Hindlimb muscle (tissue), 1 donor: ENCODE measurements at regions not wholly inside any gene's neighbourhood (a gene's known extent, or its start where the extent isn't known, plus 50 kb on each side); places are given as distances from the start of the nearest gene placed in this dataset.

Source experiments
- DNase-seq: peaks from one replicate; pipeline ENCODE4 v3.0.0-alpha.2; 2013

DNA sequence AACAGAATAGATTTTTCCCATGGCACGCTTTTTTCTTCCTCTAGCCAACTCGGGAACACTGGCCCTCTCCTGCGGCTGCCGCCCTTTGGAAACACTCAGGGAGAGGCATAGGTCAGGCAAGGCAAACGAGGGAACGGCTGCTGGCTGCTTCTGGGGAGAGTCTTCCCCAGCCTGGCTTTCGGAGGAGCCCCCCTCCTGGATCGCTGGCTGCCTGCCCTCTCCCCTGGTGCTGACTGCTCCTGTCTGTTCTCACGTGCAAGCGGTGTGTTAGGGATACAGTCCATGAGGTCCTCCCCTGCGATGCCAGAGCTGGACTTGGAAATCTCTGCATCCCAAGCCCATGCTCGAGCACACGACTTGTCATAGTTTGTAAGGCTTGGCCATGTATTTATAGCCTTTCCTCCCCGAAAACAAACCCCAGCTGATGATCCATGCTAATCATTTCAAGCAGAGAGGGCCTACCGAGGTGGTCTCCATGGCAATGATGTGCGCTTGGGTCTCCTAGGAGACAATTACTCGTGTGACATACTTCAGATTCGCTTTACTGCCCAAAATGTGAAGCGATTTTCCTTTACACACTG is 315.6 kb upstream of the ATP10A start:
- no peak for DNase-seq

DNA sequence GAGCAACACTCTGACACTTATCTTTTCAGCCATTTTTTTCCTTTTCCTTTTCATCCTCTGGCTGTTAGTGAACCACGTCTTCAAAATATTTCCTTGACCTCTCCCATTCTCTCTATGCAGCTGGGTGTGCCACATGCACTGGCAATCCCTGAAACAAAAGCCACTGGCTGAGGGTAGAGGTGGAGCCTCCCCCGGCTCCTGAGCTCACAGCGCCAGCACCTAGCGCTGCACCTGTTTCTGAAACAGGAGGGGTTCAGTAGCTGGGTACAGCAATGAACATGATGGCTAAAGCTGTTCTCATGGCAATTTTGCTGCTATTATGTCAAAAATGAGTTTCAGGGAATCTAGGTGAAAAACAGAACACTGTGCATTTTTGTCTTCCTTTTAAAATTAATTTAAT is 314.7 kb upstream of the ATP10A start:
- DNase-seq: no peak

DNA sequence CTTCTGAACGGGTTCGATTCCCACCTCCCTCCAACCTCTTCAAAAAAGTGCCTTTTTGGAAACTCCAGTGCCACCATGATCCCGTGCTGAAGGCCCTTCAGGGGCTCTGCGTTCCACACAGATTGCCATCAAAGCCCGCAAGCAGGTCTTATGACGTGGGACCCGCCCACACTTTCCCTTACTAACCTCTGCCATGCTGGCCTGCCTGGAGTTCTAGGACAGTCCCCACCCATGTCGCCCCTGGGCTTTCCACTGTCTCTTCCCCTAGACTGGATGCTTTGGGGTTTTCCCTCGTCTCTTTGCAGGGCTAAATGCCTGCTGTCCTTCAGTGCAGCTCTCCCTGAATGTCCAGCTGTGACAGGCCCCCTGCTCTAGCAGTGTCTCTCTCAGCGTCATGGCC is 313.7 kb upstream of the ATP10A start:
- no peak for DNase-seq

DNA sequence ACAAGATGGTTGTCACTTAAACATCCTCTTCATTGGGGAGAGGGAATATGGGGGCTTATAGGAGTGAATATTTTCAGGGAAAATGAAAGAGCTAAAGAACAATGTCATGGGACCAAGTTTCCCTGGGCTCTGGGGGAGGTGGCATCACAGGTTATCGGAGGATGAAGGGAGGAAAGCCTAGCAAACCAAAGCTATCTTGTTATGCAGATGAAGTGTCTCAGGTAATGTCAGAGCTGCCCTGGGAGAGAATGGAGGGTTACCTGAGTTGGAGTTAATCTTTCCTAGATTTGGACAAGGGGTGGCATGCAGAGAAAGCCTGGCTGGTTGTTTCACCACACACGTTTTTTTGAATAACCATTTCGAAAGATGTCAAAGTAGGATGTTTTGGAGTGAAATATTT is 308.1 kb upstream of the ATP10A start:
- no peak for DNase-seq

DNA sequence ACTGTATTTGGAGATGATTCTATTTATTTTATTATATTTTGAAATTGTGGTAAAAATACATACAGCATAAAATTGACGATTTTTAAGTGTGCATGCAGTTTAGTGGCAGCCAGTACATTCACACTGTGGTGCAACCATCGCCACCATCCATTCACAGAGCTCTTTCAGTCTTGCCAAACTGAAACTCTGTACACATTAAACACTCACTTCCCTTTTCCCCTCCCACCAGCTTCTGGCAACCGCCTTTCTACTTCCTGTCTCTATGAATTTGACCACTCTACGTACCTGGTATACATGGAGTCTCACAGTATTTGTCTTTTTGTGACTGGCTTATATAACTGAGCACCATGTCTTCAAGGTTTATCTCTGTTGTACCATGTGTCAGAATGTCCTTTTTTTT is 303.3 kb upstream of the ATP10A start:
- DNase-seq: no peak

DNA sequence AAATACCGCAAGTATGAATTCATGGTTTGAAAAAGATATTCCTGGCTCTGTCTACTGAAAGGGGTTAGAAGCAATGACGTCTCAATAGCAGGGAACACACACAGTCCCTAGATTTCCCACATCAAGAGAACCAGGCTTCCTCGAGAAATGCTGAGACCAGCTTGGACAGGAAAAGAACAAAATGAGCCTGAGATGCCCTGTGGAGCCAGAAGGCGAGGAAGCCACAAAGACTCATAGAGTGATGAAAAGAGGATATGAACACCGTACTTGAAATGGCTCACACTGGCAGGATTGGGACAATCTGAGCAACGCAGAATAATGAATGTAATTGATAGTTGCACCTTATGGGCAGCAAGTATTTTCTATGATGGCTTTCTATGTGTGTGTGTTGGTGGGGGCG is 302.4 kb upstream of the ATP10A start:
- DNase-seq: no peak

DNA sequence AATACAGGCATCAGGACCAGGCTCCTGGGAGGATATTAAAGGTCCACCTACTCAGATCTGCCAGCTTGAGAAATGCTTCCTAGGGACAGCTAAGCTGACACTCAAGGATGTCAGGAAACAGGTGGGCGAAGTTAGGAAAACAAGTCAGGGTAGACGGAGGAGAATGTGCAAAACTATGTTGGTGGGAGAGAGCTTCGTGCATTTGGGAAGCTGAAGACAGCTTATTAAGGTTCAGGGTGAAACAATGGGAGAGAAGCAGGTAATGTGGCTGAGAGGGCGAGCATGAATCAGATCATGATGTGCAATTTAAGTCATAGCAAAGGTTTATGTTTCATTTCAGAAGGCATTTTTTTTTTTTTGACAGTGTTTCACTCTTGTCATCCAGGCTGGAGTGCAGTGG is 297.2 kb upstream of the ATP10A start:
- DNase-seq: no peak

DNA sequence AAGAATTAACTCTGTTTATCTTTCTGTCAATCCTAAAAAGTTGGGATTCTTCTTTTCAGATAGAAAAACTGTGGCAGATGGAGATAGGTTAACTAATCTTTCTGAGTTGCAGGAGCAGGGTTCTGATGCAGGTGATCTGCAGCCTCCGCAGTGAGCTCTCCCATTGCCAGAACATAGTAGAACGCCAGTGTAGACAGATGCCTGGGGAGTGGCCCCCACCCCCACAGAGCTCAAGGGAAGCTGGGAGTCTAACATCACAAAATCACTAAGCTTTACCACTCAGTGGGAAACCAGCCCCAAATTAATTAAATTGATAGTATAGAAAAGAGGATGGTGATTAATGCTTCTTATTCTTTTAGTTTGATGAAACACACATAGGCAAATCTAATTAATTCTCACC is 295.0 kb upstream of the ATP10A start:
- no peak for DNase-seq

DNA sequence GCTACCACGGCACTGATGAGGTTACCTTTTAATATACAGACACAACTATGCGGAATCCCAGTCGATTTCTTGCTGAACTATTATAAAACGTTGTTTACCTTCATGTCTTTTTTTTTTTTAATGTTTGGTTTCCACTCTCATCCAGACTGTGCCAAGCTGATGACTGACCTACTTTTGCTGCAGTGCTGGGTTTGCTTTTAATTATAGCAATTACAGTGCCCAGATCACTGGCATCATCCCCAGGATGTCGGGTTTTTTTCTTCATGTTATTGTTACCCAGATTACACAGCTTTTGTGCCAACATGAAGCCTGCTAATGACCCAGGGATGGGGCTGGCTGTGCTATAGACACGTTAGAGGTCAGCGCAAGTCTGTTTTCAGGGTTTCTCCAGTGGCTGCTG is 294.0 kb upstream of the ATP10A start:
- no peak for DNase-seq

DNA sequence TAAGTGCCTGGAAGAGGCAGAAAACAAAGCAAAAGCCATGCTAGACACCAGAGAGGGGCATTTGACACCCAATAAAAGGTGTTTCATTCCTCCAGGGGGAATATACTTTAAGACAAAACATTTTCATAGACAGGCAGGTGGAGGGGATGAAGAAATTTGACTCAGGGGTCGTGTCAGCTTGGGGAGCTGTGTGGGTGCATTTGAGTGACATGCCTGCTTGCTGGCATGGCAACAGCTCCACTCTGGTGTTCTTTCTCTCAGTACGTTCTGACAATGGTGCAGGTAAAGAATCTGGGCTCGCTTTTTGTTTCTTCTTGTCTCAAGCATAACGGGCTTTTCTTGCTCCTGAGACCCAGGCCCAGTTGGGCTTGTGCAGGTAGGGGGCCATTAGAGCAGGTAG is 292.9 kb upstream of the ATP10A start:
- no peak for DNase-seq

DNA sequence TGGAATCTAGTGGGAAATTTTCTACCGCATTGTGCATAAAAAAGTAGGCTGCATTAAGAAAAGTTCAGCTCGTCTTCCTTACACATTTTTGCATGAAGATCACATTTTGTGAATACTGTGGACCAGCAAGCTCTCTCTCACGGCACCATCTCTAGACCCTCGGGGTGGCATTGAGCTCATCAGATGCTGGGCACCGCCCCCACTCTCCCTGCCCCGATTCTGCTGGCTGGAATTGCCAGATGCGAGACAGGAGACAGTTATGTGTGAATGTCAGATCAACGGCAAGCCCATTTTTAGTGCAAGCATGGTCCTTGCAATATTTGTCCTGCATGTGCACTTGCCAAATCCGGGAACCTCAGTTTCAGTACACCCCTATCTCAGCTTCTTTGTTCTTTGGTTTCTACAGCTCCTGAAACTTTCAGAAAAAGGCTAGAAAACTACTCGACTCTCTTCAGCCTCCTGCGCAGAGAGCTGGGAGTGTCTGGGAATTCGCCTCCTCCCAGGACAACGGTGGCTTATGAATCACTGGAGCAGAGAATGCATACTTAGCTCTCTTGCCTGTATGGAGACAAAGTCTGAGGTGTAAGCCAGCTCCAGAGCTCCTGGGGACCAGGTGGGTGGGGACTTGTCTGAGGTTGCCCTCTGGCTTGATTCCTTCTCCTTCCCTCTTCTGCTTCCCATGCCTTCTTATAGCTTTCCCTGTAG is 285.2 kb upstream of the ATP10A start:
- no peak for DNase-seq

DNA sequence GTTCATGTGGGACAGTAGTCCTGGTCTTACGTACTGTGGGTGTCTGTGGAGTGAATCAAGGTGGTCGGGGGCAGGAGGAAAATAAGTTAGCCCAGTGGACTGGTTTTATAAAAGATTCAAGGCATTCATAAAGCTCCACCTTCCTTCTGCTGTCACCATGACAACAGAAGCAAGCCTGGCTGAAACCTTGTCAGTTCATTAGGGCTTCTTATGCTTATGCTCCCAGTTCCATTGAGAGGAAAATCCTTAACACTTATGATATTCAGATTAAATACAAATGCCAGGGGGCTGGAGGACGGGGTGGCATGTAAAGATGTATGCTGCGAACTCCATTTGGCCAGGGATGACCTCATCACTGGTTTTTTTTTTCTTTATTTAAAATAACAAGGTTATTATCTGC is 283.1 kb upstream of the ATP10A start:
- DNase-seq: no peak

DNA sequence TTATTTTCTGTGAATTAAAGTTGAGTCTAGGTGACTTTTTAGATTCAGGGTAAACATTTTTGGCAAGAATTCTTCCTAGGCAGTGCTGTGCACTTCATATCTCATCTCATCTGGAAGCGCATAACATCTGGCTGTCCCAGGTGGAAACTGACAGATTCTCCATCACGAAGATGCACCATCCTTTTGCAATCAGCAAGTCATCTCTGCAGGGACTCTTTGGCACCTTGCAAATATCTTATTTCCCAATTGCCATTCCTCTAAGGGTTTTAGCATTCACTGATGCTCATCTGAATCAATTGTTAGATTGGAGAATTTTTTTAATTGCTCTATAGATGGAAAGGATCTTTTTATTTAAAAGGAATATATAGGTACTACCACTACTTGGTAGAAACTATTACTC is 282.7 kb upstream of the ATP10A start:
- DNase-seq: no peak

DNA sequence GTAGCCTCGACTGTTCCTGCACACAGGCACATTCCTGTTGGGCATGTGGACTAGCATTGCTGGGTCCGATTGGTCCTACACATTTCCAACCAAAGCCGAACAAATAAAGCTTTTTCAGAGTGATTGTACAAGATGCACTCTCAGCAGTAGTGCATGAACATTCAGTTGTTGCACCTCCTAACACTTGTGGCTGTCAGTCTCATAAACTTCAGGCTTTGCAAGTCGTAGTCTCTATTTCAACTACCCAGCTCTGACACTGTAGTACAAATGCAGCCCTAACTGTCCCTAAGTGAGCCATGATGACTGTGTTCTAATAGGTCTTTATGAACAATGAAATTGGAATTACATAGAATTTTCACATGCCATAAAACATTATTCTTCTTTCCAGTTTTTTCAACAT is 281.7 kb upstream of the ATP10A start:
- DNase-seq: no peak

DNA sequence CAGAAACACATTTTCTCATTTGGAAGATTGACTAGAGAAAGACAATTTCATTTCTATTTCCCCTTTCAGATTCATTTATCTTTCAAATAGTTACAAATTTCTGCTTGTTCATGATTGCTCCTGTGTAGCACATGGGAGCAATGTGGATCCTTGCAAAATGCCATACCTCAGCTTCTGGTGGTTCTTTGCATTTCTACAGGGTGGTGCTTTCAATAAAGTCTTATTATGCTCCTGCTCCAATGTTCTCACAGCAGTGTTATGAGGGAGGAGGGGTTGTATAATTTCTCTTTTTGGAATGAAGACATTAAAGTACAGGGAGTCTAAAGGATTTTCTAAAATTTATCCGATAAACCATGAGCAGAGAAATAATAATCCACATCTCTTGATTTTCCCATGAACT is 280.1 kb upstream of the ATP10A start:
- DNase-seq: no peak

DNA sequence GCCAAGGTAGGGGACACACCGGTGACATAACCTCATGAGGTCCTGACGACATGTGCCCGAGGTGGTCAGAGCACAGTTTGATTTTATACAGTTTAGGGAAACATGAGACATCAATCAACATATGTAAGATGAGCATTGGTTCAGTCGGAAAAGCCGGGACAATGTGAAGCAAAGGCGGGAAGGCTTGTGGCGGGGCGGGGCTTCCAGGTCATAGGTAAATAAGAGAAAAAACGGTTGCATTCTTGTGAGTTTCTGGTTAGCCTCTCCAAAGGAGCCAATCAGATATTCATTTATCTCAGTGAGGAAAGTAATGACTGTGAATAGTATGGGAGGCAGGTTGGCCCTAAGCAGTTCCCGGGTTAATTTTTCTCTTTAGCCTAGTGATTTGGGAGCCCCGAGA is 271.7 kb upstream of the ATP10A start:
- DNase-seq: no peak

DNA sequence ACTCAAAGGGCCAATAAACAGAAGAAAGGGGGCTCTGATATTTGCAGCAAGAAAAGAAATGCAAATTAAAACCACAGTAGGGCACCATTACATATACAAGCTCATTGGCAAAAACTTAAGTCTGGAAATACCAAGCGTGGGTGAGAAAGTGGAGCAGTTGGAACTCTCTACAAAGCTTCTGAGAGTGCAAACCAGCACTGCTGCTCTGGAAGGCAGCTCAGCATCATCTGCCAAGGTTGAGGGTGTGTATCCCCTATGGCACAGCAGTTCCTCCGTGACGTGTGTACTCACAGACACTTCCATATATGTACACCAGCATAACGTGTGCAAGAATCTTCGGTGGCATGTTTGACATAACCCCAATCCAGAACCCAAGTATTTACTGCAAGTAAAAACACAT is 271.0 kb upstream of the ATP10A start:
- no peak for DNase-seq

DNA sequence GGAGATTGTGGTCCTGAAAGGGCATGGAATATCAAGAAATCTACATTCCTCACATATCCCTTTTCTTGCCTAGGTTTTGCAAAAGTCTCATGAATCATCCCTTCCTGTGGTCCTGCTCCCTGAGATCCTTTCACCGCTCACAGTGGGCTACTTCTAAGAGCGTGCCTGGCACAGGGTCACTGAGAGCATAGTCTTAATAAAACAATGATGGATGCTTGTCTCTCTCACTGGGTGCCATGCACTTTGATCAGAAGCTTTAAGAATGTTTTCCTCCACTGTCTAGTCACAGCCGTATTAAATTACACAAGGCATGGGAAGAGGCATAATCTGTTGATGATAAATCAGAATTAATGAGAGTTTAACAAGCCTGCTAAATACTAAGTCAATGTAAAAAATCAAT is 269.7 kb upstream of the ATP10A start:
- DNase-seq: no peak

DNA sequence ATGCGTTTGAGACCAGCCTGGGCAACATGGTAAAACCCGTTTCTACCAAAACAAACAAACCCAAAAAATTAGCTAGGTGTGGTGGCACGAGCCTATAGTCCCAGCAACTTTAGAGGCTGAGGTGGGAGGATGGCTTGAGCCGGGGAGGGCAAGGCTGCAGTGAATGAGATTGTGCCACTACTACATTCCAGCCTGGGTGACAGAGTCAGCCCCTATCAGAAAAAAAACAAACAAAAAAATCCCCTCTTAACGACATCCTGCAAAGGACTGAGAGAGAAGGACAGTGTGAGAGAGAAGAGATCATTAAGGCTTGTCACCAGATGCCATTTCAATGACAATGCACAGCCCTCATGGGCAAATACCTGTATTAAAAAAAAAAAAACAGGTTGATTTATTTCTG is 266.7 kb upstream of the ATP10A start:
- no peak for DNase-seq

DNA sequence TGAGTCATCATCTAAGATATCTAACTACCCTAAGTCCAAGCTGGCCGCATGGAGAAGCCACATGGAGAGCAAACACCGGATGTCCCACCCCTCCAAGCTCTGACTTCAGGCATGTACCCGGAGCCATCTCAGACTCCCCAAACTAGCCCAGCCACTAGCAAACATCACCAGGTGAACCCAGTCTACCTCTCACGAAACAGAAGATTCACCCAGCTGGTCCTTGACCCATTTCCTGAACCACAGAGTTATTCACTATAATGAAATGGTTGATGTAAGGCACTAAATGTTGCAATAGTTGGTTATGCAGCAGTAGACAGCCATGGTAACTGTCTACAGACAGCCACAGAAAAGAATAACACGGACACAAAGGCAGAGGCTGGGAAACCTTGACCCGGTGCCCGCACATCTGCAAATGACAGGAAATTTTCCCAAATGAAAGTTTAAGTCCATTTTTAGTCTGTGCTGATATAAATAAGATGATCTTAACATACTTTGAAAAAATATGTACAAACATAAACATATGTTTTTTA is 265.5 kb upstream of the ATP10A start:
- no peak for DNase-seq

DNA sequence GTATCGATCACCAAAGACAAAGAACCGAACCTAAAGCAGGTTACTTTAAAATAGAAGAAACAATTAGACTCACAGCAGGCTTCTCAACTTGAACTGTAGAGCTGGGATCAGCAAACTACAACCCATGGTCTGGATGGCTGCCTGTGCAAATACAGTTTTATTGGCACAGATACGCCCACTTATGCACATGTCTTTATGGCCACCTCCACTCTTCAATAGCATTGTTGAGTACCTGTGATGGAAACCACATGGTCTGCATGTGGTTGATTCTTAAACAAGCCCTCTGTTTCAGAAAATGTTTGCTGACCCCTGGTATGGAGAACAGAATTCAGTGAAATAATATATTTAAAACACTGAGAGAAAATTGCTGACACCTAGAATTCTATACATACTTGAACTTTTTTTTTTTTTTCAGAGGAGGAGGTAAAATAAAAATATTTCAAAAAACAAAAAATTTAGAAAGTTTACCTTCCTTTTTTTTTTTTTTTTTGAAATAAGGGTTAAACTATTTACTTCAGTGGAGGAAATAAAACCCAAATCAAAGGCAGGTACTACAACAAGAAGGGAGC is 263.8 kb upstream of the ATP10A start:
- DNase-seq: no peak

DNA sequence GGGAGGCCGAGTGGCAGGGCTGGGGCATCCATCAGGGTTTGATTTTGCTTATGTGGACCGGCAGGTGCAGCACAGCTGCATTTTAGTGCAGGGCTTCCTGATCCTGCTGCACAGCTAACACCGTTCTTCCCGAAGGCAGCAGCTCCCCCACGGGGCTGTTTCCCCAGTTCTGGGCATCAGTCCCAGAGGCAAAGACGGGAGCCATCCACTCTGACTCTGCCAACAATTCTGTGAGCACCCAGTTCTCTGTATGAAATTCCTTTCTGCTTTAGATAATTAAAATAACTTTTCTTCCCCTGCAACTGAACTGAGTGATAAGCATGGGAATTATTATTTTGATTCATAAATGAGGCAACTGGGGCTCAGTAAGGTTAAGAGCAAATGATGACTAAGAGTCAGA is 262.9 kb upstream of the ATP10A start:
- DNase-seq: no peak

DNA sequence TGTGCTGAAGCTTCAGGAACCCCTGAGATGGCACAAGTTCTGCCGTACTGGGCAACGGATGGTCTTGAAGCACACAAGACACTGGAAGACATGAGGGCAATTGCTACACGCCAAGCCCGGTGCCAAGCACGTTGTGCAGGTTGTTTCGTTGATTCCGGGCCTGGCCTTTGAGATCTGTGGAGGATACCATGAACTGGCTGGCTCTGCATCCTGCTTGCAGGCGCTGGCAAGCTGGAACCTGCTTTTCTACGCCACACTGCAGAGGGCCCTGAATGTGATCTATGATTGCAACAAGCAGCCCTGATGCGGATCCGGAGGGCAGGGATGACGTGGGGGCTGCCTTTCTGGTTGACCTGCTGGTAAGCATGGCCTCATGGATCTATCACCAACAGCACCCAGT is 262.5 kb upstream of the ATP10A start:
- no peak for DNase-seq

DNA sequence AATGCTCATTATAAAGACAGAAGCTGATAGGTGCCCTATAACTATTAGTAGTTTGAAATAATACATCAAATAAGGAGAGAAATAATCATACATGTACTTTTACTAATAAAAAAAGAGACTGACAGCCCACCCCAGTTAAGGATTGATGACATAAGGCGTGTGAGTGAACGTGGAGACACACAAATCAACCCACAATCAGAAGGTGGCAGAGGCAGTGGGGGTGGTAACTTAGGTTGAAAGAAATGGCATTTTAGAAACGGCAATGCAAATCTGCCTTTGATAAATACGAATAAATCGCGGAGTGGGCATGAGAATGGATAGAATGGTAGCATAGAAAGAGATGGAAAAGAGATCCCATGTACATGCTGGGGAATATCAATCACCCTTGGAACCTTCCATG is 256.2 kb upstream of the ATP10A start:
- DNase-seq: no peak
